ENCODE measurements at regions not wholly inside any gene's neighbourhood (a gene's known extent, or its start where the extent isn't known, plus 50 kb on each side); places are given as distances from the start of the nearest gene placed in this dataset.
"Not testable (repeated sequence)": the region's sequence is repeated elsewhere in the genome, so short reads cannot be mapped to it uniquely, and the experiment has no call there.

DNA sequence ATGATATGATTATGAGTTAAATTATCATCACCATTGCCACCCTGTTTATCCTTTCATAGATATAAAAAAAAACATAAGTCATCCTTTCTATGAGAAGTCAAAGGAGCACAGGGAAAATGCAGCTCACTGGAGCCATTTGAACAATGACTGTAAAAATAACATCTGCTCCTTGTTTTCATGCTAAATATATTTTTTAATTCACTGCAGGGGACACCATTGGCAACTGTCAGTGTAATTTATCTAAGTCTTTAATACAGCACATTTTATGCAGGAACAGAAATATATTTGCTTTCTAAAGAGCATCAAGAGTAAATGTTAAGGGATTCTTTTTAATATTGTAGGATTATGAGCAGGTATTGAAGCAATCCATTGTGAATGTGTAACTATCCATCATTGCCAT is 371.3 kb downstream of the ZBBX start:
- TF ChIP-seq CTCF (IDR thresholded peaks at IDR 0.05; ENCODE audit: low read depth, low read length), result no peak
- Histone ChIP-seq H3K4me3 (ENCODE audit: low read depth, low read length) (no peak overlapping the region), H3K4me1 (no peaks in the 10 kb centered on the region), H3K9me3 (no peaks in the 10 kb centered on the region), H3K36me3 (no peaks in the 10 kb centered on the region), H3K27me3 (no peaks in the 10 kb centered on the region)
- no peak for DNase-seq

- Histone ChIP-seq H3K4me1 (no peaks in the 10 kb centered on the region), H3K36me3 (no peaks in the 10 kb centered on the region), H3K4me3 (ENCODE audit: low read depth, low read length) (no peak overlapping the region), H3K27me3 (no peaks in the 10 kb centered on the region), H3K9me3 (no peaks in the 10 kb centered on the region)
- no peak for TF ChIP-seq CTCF (IDR thresholded peaks at IDR 0.05; ENCODE audit: low read depth, low read length)
- DNase-seq, result no peak
Observed at GRCh38 chr3:167001374-167001773, 378.7 kb downstream of the ZBBX start.

GRCh38 chr3:166993015-166993630 is 387.0 kb downstream of the ZBBX start:
- no peak overlapping the region for H3K4me3 ChIP-seq (ENCODE audit: low read depth, low read length)
- no peaks in the 10 kb centered on the region for H3K27me3 ChIP-seq
- DNase-seq, result no peak
- TF ChIP-seq CTCF (IDR thresholded peaks at IDR 0.05; ENCODE audit: low read depth, low read length), result no peak
- H3K36me3 ChIP-seq, result no peaks in the 10 kb centered on the region
- no peaks in the 10 kb centered on the region for H3K4me1 ChIP-seq
- H3K9me3 ChIP-seq, result no peaks in the 10 kb centered on the region

- H3K36me3 ChIP-seq, result no peaks in the 10 kb centered on the region
- DNase-seq, result no peak
- TF ChIP-seq CTCF (IDR thresholded peaks at IDR 0.05; ENCODE audit: low read depth, low read length), result no peak
- no peaks in the 10 kb centered on the region for H3K27me3 ChIP-seq
- H3K4me3 ChIP-seq (ENCODE audit: low read depth, low read length), result no peak overlapping the region
- H3K4me1 ChIP-seq, result no peaks in the 10 kb centered on the region
- H3K9me3 ChIP-seq, result no peaks in the 10 kb centered on the region
Observed at GRCh38 chr3:166986000-166986399, 394.1 kb downstream of the ZBBX start.

- H3K4me3 ChIP-seq (ENCODE audit: low read depth, low read length); H3K4me1 ChIP-seq; H3K9me3 ChIP-seq; H3K36me3 ChIP-seq; DNase-seq; H3K27me3 ChIP-seq: not testable (repeated sequence)
Observed at GRCh38 chr3:166975796-166976195, 404.3 kb downstream of the ZBBX start.

- H3K4me1 ChIP-seq; H3K9me3 ChIP-seq; H3K36me3 ChIP-seq; H3K27me3 ChIP-seq; DNase-seq; H3K4me3 ChIP-seq (ENCODE audit: low read depth, low read length): not testable (repeated sequence)
Observed at GRCh38 chr3:166967714-166968113, 412.4 kb downstream of the ZBBX start.

DNA sequence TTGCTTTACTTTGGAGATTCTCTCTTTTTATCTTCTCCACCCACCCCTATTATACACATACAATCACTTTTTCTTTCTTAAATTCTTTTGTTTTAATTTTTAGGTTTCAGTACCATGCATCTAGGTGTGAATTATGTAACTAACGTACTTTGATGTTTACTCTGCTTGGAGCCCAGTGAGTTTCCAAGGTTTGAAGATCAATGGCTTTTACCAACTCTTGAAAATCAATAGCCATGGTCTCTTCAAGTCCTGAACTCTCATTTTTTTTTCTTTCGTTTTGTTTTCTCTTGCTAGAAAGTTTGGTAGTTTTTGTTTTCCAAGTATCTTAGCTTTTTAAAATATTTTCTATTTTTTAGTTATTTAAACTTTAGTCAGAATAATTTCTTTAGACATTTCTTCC is 417.2 kb downstream of the ZBBX start:
- no peak for TF ChIP-seq CTCF (IDR thresholded peaks at IDR 0.05; ENCODE audit: low read depth, low read length)
- no peaks in the 10 kb centered on the region for H3K27me3 ChIP-seq
- H3K36me3 ChIP-seq, result no peaks in the 10 kb centered on the region
- DNase-seq, result no peak
- H3K9me3 ChIP-seq, result no peaks in the 10 kb centered on the region
- no peaks in the 10 kb centered on the region for H3K4me1 ChIP-seq
- no peak overlapping the region for H3K4me3 ChIP-seq (ENCODE audit: low read depth, low read length)

Measured in BE2C (cell line).